ENCODE measurements at regions not wholly inside any gene's neighbourhood (a gene's known extent, or its start where the extent isn't known, plus 50 kb on each side); places are given as distances from the start of the nearest gene placed in this dataset.
"Not testable (repeated sequence)": the region's sequence is repeated elsewhere in the genome, so short reads cannot be mapped to it uniquely, and the experiment has no call there.

- TF ChIP-seq CTCF (IDR thresholded peaks at IDR 0.05; ENCODE audit: insufficient read depth, low read depth, low read length, missing control alignments), result no peak
- no peak overlapping the region for H3K4me3 ChIP-seq (ENCODE audit: low read depth, low read length)
- DNase-seq (ENCODE audit: low read depth), result no peak
Observed at GRCh38 chr4:83751336-83751949, 215.5 kb downstream of the GPAT3 start.

- no peak for TF ChIP-seq CTCF (IDR thresholded peaks at IDR 0.05; ENCODE audit: insufficient read depth, low read depth, low read length, missing control alignments)
- DNase-seq (ENCODE audit: low read depth), result no peak
- H3K4me3 ChIP-seq (ENCODE audit: low read depth, low read length), result no peak overlapping the region
Observed at GRCh38 chr4:83748711-83749110, 212.8 kb downstream of the GPAT3 start.

GRCh38 chr4:83738895-83739294 is 203.0 kb downstream of the GPAT3 start:
- H3K4me3 ChIP-seq (ENCODE audit: low read depth, low read length), result no peak overlapping the region
- DNase-seq (ENCODE audit: low read depth), result no peak
- TF ChIP-seq CTCF (IDR thresholded peaks at IDR 0.05; ENCODE audit: insufficient read depth, low read depth, low read length, missing control alignments), result no peak

GRCh38 chr4:83734576-83734975 is 198.7 kb downstream of the GPAT3 start:
- no peak overlapping the region for H3K4me3 ChIP-seq (ENCODE audit: low read depth, low read length)
- DNase-seq (ENCODE audit: low read depth), result no peak
- no peak for TF ChIP-seq CTCF (IDR thresholded peaks at IDR 0.05; ENCODE audit: insufficient read depth, low read depth, low read length, missing control alignments)

- H3K4me3 ChIP-seq (ENCODE audit: low read depth, low read length), result no peak overlapping the region
- no peak for TF ChIP-seq CTCF (IDR thresholded peaks at IDR 0.05; ENCODE audit: insufficient read depth, low read depth, low read length, missing control alignments)
- no peak for DNase-seq (ENCODE audit: low read depth)
Observed at GRCh38 chr4:83732114-83732635, 196.3 kb downstream of the GPAT3 start.

- DNase-seq (ENCODE audit: low read depth), result no peak
- no peak for TF ChIP-seq CTCF (IDR thresholded peaks at IDR 0.05; ENCODE audit: insufficient read depth, low read depth, low read length, missing control alignments)
- H3K4me3 ChIP-seq (ENCODE audit: low read depth, low read length), result no peak overlapping the region
Observed at GRCh38 chr4:83731609-83732008, 195.7 kb downstream of the GPAT3 start.

- not testable (repeated sequence) for DNase-seq (ENCODE audit: low read depth); H3K4me3 ChIP-seq (ENCODE audit: low read depth, low read length)
Observed at GRCh38 chr4:83730958-83731357, 195.1 kb downstream of the GPAT3 start.
